SK-N-SH (cell line): ENCODE measurements at regions not wholly inside any gene's neighbourhood (a gene's known extent, or its start where the extent isn't known, plus 50 kb on each side); places are given as distances from the start of the nearest gene placed in this dataset.

Source experiments
- CTCF ChIA-PET: fragments of 300-600, 350-600 bp; formaldehyde crosslinking; extraction: SDS; loops from one replicate; lab custom pipeline; 2021; lab: Yijun Ruan, JAX
- POLR2A ChIA-PET: fragments of 350-600 bp; sonication (Branson Sonifier 250); formaldehyde crosslinking; extraction: SDS; loops from one replicate; lab custom pipeline; 2020; ENCODE audit warnings: antibody characterized with exemption, inconsistent platforms; lab: Yijun Ruan, JAX
- DNase-seq: peaks from one replicate; pipeline ENCODE4 v3.0.0; 2012
- H2AFZ ChIP-seq: fragments of 200-600 bp; sonication (generic); 2 replicates; pipeline ENCODE4 v1.8.1; 2016; ENCODE audit warnings: antibody characterized with exemption, mild to moderate bottlenecking, low read depth
- H3F3A ChIP-seq: fragments of 200-600 bp; sonication (generic); replicated peaks from 2 replicates; pipeline ENCODE3; 2016; ENCODE audit warnings: antibody characterized with exemption, mild to moderate bottlenecking; ENCODE audit not compliant: insufficient read depth
- H3K27ac ChIP-seq, 2 experiments: fragments of 200-500 bp in 1 of 2; fragments of 200-600 bp in 1 of 2; sonication (Bioruptor generic) in 1 of 2; sonication (generic), shearing (Covaris generic) in 1 of 2; 2 replicates each; pipeline versions ENCODE4 v1.5.1 to v1.6.1; 2014 to 2016; ENCODE audit warnings: low read depth in 2 of 2, inconsistent platforms in 1 of 2, low read length in 1 of 2, mild to moderate bottlenecking in 1 of 2, mixed read lengths in 1 of 2
- H3K27me3 ChIP-seq: fragments of 200-600 bp; sonication (generic), shearing (Covaris generic); 2 replicates; pipeline ENCODE4 v1.6.1; 2016; ENCODE audit warnings: mixed run types; ENCODE audit not compliant: insufficient read depth
- H3K36me3 ChIP-seq, 2 experiments: fragments of 200-500 bp in 1 of 2; fragments of 200-600 bp in 1 of 2; sonication (Bioruptor generic) in 1 of 2; sonication (generic) in 1 of 2; replicated peaks in 1 of 2; 2 replicates each; pipeline versions ENCODE3 to v1.5.1; 2014 to 2016; ENCODE audit warnings: low read length in 1 of 2, mild to moderate bottlenecking in 1 of 2; ENCODE audit not compliant: insufficient read depth in 2 of 2, control insufficient read depth in 1 of 2
- H3K4me1 ChIP-seq, 2 experiments: fragments of 200-500 bp in 1 of 2; fragments of 200-600 bp in 1 of 2; sonication (Bioruptor generic) in 1 of 2; sonication (generic), shearing (Covaris generic) in 1 of 2; 2 replicates each; pipeline versions ENCODE4 v1.5.1 to v1.6.1; 2014 to 2016; ENCODE audit warnings: low read depth in 1 of 2, low read length in 1 of 2, mixed run types in 1 of 2; ENCODE audit not compliant: insufficient read depth in 2 of 2, control insufficient read depth in 1 of 2
- H3K4me2 ChIP-seq: fragments of 200-600 bp; sonication (generic), shearing (Covaris generic); 2 replicates; pipeline ENCODE4 v1.6.1; 2017; ENCODE audit warnings: mixed run types
- H3K4me3 ChIP-seq, 2 experiments: fragments of 200-500 bp in 1 of 2; fragments of 200-600 bp in 1 of 2; sonication (Bioruptor generic) in 1 of 2; sonication (generic), shearing (Covaris generic) in 1 of 2; 2 replicates each; pipeline versions ENCODE4 v1.5.1 to v1.8.1; 2014 to 2016; ENCODE audit warnings: low read depth in 2 of 2, inconsistent platforms in 1 of 2, low read length in 1 of 2, mild to moderate bottlenecking in 1 of 2, mixed read lengths in 1 of 2, moderate library complexity in 1 of 2
- H3K79me2 ChIP-seq: fragments of 200-600 bp; sonication (generic); 2 replicates; pipeline ENCODE4 v1.8.1; 2017; ENCODE audit warnings: mild to moderate bottlenecking; ENCODE audit not compliant: insufficient read depth
- H3K9ac ChIP-seq: fragments of 200-600 bp; sonication (generic); 2 replicates; pipeline ENCODE4 v1.6.1; 2017; ENCODE audit warnings: mixed run types
- H3K9me2 ChIP-seq: fragments of 200-600 bp; sonication (generic); 2 replicates; pipeline ENCODE4 v1.6.1; 2017; ENCODE audit warnings: mixed run types
- H3K9me3 ChIP-seq: fragments of 200-600 bp; sonication (generic); 2 replicates; pipeline ENCODE4 v1.6.1; 2017; ENCODE audit warnings: mixed run types, mild to moderate bottlenecking, moderate library complexity
- H4K20me1 ChIP-seq: fragments of 200-600 bp; sonication (generic); 2 replicates; pipeline ENCODE4 v1.6.1; 2017; ENCODE audit warnings: mild to moderate bottlenecking, mixed run types; ENCODE audit not compliant: insufficient read depth
- FOSL2 ChIP-seq: IDR thresholded peaks from 2 replicates; pipeline ENCODE4 v1.4.0; 2012; ENCODE audit warnings: low read depth, mild to moderate bottlenecking, moderate library complexity, borderline replicate concordance
- FOXJ3 ChIP-seq: sonication (generic); formaldehyde crosslinking; IDR thresholded peaks from 2 replicates; pipeline ENCODE4 v1.5.1; 2020; ENCODE audit warnings: mild to moderate bottlenecking, missing genetic modification reagents
- FOXM1 ChIP-seq: IDR thresholded peaks from 2 replicates; pipeline ENCODE4 v1.4.0; 2012; ENCODE audit warnings: low read depth, mild to moderate bottlenecking
- JUND ChIP-seq: IDR thresholded peaks from 2 replicates; pipeline ENCODE4 v1.4.0; 2012
- MEF2A ChIP-seq: IDR thresholded peaks from 2 replicates; pipeline ENCODE4 v1.4.0; 2012; ENCODE audit warnings: low read depth, borderline replicate concordance
- NFIC ChIP-seq: IDR thresholded peaks from 2 replicates; pipeline ENCODE4 v1.4.0; 2012; ENCODE audit warnings: borderline replicate concordance
- POLR2AphosphoS5 ChIP-seq: IDR thresholded peaks from 2 replicates; pipeline ENCODE4 v1.6.1; 2012; ENCODE audit warnings: low read depth, low read length
- RAD21 ChIP-seq: IDR thresholded peaks from 2 replicates; pipeline ENCODE4 v1.6.1; 2012; ENCODE audit warnings: mild to moderate bottlenecking, low read length
- RCOR1 ChIP-seq: fragments of 150-350 bp; IDR thresholded peaks from 2 replicates; pipeline ENCODE4 v1.6.1; 2017; ENCODE audit warnings: antibody characterized with exemption, low read length
- TAF1 ChIP-seq: IDR thresholded peaks from 2 replicates; pipeline ENCODE4 v1.6.1; 2012; ENCODE audit warnings: low read depth, mild to moderate bottlenecking, low read length, moderate library complexity, borderline replicate concordance
- TEAD4 ChIP-seq: IDR thresholded peaks from 2 replicates; pipeline ENCODE4 v1.4.0; 2012; ENCODE audit warnings: mild to moderate bottlenecking, borderline replicate concordance; ENCODE audit not compliant: insufficient read depth
- WGBS: methylation state at CpG from one replicate; pipeline ENCODE4 v1.1.6; 2017; ENCODE audit warnings: low lambda C conversion rate; 5-methylcytosine and 5-hydroxymethylcytosine counted together
- TF ChIP-seq, protein P1 (sequence below): IDR thresholded peaks from 2 replicates; pipeline ENCODE4; 2012
- TF ChIP-seq, protein P2 (sequence below): IDR thresholded peaks from 2 replicates; pipeline ENCODE4 v1.4.0; 2012; ENCODE audit warnings: low read depth
- TF ChIP-seq, protein P3 (sequence below): IDR thresholded peaks from 2 replicates; pipeline ENCODE4 v1.4.0; 2012; ENCODE audit warnings: low read depth, borderline replicate concordance
- TF ChIP-seq, protein P4 (sequence below): fragments of 150-350 bp; IDR thresholded peaks from 2 replicates; pipeline ENCODE4 v1.6.1; 2016; ENCODE audit warnings: mild to moderate bottlenecking, low read depth, low read length
- TF ChIP-seq, protein P5 (sequence below): IDR thresholded peaks from 2 replicates; pipeline ENCODE4 v1.6.1; 2012; ENCODE audit warnings: mild to moderate bottlenecking, low read depth, low read length, moderate library complexity

DNA sequence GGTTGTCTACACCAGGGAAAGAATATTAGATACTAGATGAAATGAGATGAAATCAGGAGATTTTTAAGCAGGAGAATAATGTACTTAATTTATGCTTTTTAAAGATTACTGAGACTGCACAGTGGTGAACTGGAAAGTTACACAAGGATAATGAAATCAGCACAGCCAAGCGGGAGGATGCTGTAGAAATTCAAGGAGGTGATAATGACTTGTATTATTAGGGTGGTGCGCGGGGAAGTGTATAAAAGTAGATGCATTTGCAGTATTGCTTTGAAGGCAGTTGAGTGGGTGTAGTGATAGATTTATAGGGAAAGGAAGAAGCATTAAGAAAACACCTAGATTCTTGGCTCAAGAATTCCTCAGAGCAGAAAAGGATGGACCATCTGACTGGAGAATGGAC lies 359.5 kb upstream of the SPHKAP start:
- POLR2A ChIA-PET = no interaction called here
- CTCF ChIA-PET = no interaction called here
- WGBS = 84% methylated on average over 3 of the region's 3 CpGs
- H3F3A ChIP-seq = peaks cover 17% of the 10 kb centered on the region
- no peaks in the 10 kb centered on the region for H3K79me2 ChIP-seq
- H3K9me3 ChIP-seq = peaks cover 15% of the 10 kb centered on the region; the same call in 1 of the 2 replicates
- no peak overlapping the region for H3K4me2 ChIP-seq
- H3K4me3 ChIP-seq = no peak overlapping the region
- H3K9ac ChIP-seq = no peak overlapping the region
- peaks cover 0 to 4% of the 10 kb centered on the region in 2 experiments for H3K36me3 ChIP-seq
- H3K4me1 ChIP-seq = peaks cover 0 to 10% of the 10 kb centered on the region in 2 experiments; a peak in 2 of 4 replicates
- no peaks in the 10 kb centered on the region for H3K27me3 ChIP-seq
- no peak overlapping the region for H2AFZ ChIP-seq
- no peak overlapping the region for H3K27ac ChIP-seq
- no peaks in the 10 kb centered on the region for H4K20me1 ChIP-seq
- DNase-seq = no peak
- no peak for TF ChIP-seq NFIC
- no peak for TF ChIP-seq TAF1
- TF ChIP-seq, protein P1, sequence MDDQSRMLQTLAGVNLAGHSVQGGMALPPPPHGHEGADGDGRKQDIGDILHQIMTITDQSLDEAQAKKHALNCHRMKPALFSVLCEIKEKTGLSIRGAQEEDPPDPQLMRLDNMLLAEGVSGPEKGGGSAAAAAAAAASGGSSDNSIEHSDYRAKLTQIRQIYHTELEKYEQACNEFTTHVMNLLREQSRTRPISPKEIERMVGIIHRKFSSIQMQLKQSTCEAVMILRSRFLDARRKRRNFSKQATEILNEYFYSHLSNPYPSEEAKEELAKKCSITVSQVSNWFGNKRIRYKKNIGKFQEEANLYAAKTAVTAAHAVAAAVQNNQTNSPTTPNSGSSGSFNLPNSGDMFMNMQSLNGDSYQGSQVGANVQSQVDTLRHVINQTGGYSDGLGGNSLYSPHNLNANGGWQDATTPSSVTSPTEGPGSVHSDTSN = no peak
- TF ChIP-seq JUND = no peak
- TF ChIP-seq, protein P2, sequence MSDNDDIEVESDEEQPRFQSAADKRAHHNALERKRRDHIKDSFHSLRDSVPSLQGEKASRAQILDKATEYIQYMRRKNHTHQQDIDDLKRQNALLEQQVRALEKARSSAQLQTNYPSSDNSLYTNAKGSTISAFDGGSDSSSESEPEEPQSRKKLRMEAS = no peak
- TF ChIP-seq, protein P3, sequence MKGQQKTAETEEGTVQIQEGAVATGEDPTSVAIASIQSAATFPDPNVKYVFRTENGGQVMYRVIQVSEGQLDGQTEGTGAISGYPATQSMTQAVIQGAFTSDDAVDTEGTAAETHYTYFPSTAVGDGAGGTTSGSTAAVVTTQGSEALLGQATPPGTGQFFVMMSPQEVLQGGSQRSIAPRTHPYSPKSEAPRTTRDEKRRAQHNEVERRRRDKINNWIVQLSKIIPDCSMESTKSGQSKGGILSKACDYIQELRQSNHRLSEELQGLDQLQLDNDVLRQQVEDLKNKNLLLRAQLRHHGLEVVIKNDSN = no peak
- no peaks in the 10 kb centered on the region for H3K9me2 ChIP-seq

DNA sequence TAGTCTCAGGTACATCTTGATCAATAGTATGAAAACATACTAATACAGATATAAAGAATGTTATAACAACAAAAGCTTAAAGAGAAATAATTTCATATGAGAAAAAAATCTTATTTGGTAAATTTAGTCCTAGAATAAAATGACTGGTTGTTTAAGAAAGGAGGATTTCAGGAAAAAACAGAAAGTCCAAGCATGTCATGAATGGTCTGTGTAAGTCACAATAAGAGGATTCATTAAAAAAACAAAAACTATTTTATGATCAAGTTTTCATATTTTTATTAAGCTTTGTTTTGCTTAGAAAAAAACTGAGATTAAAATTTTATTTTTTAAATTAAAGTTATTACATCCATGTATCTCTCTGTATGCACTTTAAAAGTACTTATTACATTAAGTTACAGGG lies 353.9 kb upstream of the SPHKAP start:
- Histone ChIP-seq H3F3A (peaks cover 3% of the 10 kb centered on the region), H3K27ac (no peak overlapping the region), H3K4me2 (no peak overlapping the region), H3K9me2 (no peaks in the 10 kb centered on the region), H2AFZ (no peak overlapping the region), H3K36me3 (peaks cover 0 to 4% of the 10 kb centered on the region in 2 experiments), H3K4me1 (no peaks in the 10 kb centered on the region), H3K9me3 (peaks cover 27% of the 10 kb centered on the region; the same call in 1 of the 2 replicates), H3K9ac (no peak overlapping the region), H3K27me3 (no peaks in the 10 kb centered on the region), H3K4me3 (no peak overlapping the region), H4K20me1 (no peaks in the 10 kb centered on the region), H3K79me2 (no peaks in the 10 kb centered on the region)
- ChIA-PET CTCF (no interaction called here), POLR2A (no interaction called here)
- DNase-seq = no peak
- TF ChIP-seq FOSL2 (no peak), MEF2A (no peak), RAD21 (no peak)

- ChIA-PET CTCF (no interaction called here), POLR2A (no interaction called here)
- no peak for DNase-seq
- H3K27ac ChIP-seq = no peak overlapping the region
- 0% methylated on average over 1 of the region's 1 CpG for WGBS
- H3K79me2 ChIP-seq = no peaks in the 10 kb centered on the region
- no peaks in the 10 kb centered on the region for H4K20me1 ChIP-seq
- no peak overlapping the region for H3K9ac ChIP-seq
- H3F3A ChIP-seq = peaks cover 3% of the 10 kb centered on the region
- H3K9me2 ChIP-seq = no peaks in the 10 kb centered on the region
- H3K27me3 ChIP-seq = no peaks in the 10 kb centered on the region
- H3K4me3 ChIP-seq = no peak overlapping the region
- H2AFZ ChIP-seq = no peak overlapping the region
- peaks cover 0 to 4% of the 10 kb centered on the region in 2 experiments for H3K36me3 ChIP-seq
- no peak overlapping the region for H3K4me2 ChIP-seq
- peaks cover 27% of the 10 kb centered on the region; the same call in 1 of the 2 replicates for H3K9me3 ChIP-seq
- H3K4me1 ChIP-seq = no peaks in the 10 kb centered on the region
- TF ChIP-seq RCOR1 (no peak), POLR2AphosphoS5 (no peak), TEAD4 (no peak), FOXM1 (no peak), FOXJ3 (CRISPR knock-in tag) (no peak)
- TF ChIP-seq, protein P4, sequence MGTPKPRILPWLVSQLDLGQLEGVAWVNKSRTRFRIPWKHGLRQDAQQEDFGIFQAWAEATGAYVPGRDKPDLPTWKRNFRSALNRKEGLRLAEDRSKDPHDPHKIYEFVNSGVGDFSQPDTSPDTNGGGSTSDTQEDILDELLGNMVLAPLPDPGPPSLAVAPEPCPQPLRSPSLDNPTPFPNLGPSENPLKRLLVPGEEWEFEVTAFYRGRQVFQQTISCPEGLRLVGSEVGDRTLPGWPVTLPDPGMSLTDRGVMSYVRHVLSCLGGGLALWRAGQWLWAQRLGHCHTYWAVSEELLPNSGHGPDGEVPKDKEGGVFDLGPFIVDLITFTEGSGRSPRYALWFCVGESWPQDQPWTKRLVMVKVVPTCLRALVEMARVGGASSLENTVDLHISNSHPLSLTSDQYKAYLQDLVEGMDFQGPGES = no peak
- TF ChIP-seq, protein P1 = no peak
- TF ChIP-seq, protein P5, sequence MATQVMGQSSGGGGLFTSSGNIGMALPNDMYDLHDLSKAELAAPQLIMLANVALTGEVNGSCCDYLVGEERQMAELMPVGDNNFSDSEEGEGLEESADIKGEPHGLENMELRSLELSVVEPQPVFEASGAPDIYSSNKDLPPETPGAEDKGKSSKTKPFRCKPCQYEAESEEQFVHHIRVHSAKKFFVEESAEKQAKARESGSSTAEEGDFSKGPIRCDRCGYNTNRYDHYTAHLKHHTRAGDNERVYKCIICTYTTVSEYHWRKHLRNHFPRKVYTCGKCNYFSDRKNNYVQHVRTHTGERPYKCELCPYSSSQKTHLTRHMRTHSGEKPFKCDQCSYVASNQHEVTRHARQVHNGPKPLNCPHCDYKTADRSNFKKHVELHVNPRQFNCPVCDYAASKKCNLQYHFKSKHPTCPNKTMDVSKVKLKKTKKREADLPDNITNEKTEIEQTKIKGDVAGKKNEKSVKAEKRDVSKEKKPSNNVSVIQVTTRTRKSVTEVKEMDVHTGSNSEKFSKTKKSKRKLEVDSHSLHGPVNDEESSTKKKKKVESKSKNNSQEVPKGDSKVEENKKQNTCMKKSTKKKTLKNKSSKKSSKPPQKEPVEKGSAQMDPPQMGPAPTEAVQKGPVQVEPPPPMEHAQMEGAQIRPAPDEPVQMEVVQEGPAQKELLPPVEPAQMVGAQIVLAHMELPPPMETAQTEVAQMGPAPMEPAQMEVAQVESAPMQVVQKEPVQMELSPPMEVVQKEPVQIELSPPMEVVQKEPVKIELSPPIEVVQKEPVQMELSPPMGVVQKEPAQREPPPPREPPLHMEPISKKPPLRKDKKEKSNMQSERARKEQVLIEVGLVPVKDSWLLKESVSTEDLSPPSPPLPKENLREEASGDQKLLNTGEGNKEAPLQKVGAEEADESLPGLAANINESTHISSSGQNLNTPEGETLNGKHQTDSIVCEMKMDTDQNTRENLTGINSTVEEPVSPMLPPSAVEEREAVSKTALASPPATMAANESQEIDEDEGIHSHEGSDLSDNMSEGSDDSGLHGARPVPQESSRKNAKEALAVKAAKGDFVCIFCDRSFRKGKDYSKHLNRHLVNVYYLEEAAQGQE = no peak
Observed at GRCh38 chr2:228533156-228533555, 351.7 kb upstream of the SPHKAP start.
